RWPE1 (cell line): ENCODE measurements at regions not wholly inside any gene's neighbourhood (a gene's known extent, or its start where the extent isn't known, plus 50 kb on each side); places are given as distances from the start of the nearest gene placed in this dataset.

Experiments used
- CTCF ChIA-PET: fragments of 350-600 bp; sonication (Branson Sonifier 250); formaldehyde crosslinking; extraction: SDS; loops from one replicate; lab custom pipeline; 2021; lab: Yijun Ruan, JAX
- POLR2A ChIA-PET: fragments of 400-600 bp; formaldehyde crosslinking; extraction: SDS; loops from one replicate; lab custom pipeline; 2020; ENCODE audit warnings: antibody characterized with exemption; ENCODE audit not compliant: low non-redundant PET; lab: Yijun Ruan, JAX
- DNase-seq: peaks from one replicate; pipeline ENCODE4 v3.0.0; 2012; ENCODE audit warnings: low spot score
- H3K27ac ChIP-seq: fragments of 450-650 bp; 2 replicates; pipeline ENCODE4 v1.5.1; 2017
- TF ChIP-seq, protein P1 (sequence below): fragments of 450-650 bp; conservative IDR thresholded peaks from 2 replicates; pipeline ENCODE4 v1.5.1; 2017; ENCODE audit warnings: low read depth, mild to moderate bottlenecking

DNA sequence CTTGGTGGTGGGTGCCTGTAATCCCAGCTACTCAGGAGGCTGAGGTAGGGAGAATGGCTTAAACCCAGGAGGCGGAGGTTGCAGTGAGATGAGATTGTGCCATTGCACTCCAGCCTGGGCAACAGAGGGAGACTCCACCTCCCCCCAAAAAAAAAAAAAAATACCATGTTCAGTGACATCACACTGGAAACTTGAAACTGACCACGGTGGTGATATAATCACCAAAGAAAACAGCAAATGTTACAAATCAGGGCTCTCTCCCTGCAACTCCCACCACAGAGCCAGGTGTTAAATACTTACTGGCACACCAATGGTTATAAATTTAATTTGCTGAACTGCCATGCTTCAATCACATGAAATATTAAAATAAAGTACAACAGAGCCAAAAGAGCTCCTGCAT, 81.4 kb downstream of the ZNF608 start:
- H3K27ac ChIP-seq, result no peak overlapping the region
- TF ChIP-seq, protein P1, sequence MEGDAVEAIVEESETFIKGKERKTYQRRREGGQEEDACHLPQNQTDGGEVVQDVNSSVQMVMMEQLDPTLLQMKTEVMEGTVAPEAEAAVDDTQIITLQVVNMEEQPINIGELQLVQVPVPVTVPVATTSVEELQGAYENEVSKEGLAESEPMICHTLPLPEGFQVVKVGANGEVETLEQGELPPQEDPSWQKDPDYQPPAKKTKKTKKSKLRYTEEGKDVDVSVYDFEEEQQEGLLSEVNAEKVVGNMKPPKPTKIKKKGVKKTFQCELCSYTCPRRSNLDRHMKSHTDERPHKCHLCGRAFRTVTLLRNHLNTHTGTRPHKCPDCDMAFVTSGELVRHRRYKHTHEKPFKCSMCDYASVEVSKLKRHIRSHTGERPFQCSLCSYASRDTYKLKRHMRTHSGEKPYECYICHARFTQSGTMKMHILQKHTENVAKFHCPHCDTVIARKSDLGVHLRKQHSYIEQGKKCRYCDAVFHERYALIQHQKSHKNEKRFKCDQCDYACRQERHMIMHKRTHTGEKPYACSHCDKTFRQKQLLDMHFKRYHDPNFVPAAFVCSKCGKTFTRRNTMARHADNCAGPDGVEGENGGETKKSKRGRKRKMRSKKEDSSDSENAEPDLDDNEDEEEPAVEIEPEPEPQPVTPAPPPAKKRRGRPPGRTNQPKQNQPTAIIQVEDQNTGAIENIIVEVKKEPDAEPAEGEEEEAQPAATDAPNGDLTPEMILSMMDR, result no peak
- POLR2A ChIA-PET, result no interaction called here
- CTCF ChIA-PET, result interaction anchor here (0.5 kb wide), 1 partner anchor 11 kb away, joined by 3 read pairs; no protein-coding TSS in a partner anchor
- no peak for DNase-seq

DNA sequence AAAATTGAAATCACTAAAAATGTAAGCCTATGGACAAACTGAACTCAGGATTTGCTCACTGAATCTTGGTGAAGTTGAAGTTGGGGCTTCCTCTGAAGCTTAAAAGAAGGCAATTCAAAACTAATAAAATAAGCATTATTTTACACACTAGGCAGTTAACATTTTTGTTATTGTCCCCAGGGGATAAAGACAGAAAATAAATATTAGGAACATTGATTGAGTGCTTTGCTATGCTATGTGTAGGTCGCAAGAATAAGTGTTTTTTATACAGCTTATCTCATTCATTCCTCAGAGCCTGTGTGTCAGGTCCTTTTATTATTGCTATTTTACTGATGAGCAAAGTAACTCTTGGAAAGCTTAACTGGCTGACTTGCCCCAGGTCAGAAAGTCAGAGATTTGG, 82.2 kb downstream of the ZNF608 start:
- TF ChIP-seq, protein P1, result no peak
- no peak for DNase-seq
- POLR2A ChIA-PET, result no interaction called here
- CTCF ChIA-PET, result interaction anchor here (0.5 kb wide), 2 partner anchors 11 to 174 kb away, joined by 3 read pairs; no protein-coding TSS in a partner anchor
- no peak overlapping the region for H3K27ac ChIP-seq

DNA sequence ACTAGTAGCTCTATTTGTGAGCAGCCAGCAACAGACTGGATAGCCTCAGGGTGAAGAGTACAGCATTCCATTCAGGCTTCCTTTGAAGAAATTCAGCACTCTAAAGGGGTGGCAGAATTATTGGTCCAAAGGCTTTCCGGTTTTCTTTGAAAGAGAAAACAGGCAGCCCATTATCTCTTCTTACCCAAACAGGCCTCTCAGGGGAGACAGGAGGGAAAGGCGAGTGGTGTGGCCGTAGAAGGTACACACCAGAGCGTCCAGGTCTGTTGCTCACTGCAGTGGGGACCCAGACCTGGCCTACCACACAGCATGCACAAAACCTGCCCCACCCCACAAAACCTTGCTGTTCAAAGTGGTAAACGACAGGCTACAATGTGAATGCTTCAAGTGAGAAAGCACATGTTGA, 83.3 kb downstream of the ZNF608 start:
- DNase-seq, result no peak
- ChIA-PET POLR2A (no interaction called here), CTCF (no interaction called here)
- H3K27ac ChIP-seq, result peak overlapping the region; percentile 59
- TF ChIP-seq, protein P1, result no peak

DNA sequence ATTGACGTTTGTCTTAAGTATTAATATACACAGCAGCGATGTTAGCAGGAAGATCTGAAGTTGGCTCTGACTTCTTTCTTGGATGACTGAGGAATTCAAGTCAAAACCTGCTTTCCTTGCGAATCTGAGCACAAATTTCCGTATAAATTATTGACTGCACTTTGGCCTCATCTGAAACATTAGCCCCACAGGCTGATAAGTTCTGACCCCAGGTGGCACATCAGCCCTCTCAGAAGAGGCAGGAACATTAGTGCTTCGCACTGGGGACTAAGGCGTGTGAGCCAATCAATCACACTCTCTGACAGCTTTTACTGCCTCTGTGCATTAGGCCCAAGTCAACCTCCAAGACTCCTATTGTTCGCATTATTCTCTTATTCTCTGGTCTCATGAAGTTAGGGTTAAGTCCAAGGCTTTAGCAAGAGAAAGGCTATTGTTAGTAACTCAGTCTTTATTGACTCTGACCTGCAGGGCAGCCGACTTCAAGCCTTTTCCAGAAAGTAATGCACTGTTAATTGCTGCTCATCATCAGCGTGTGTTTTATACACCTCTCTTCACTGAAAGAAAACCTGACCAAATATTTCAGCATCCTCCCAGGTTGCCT, 84.2 kb downstream of the ZNF608 start:
- H3K27ac ChIP-seq, result peak overlapping the region; percentile 74
- ChIA-PET CTCF (no interaction called here), POLR2A (no interaction called here)
- no peak for DNase-seq
- TF ChIP-seq, protein P1, result no peak

DNA sequence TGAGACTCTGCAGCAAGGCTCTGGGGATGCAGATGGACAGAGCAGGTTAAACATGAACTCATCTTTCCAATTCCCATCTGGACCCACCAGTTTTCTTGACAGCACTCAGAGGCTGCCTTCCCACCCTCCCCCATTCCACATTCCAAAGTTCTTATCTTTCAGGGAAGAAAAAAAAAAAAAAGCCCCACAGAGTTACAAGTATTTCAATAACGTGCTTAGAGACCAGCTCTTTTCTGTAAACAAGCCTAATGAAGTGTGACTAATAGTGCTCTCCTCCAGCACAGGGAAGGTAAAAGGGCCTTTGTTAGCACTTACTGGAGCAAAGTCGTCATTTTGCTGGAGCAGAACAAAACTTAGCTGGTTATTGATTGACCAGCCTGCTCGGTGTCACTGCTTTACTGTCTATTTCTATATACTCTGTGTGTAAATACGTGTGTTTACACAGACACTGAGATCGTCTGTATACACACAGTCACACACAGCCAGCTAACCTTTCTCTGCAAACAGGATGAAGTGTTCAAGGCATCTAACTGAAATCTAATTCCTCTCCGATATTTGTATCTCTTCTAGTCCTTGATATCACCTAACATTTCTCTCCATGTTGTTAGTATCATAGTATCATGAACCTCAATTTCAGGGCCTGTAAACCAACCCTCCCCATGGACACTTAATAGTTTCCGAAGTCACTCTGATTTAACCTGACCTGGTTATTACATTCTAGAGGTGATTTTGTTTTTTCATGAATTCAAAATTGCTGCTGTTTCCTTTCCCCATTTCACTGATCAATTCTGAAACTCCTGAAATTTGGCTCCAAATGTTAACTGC, 84.9 kb downstream of the ZNF608 start:
- TF ChIP-seq, protein P1, result no peak
- POLR2A ChIA-PET, result no interaction called here
- DNase-seq, result peak; percentile 68

DNA sequence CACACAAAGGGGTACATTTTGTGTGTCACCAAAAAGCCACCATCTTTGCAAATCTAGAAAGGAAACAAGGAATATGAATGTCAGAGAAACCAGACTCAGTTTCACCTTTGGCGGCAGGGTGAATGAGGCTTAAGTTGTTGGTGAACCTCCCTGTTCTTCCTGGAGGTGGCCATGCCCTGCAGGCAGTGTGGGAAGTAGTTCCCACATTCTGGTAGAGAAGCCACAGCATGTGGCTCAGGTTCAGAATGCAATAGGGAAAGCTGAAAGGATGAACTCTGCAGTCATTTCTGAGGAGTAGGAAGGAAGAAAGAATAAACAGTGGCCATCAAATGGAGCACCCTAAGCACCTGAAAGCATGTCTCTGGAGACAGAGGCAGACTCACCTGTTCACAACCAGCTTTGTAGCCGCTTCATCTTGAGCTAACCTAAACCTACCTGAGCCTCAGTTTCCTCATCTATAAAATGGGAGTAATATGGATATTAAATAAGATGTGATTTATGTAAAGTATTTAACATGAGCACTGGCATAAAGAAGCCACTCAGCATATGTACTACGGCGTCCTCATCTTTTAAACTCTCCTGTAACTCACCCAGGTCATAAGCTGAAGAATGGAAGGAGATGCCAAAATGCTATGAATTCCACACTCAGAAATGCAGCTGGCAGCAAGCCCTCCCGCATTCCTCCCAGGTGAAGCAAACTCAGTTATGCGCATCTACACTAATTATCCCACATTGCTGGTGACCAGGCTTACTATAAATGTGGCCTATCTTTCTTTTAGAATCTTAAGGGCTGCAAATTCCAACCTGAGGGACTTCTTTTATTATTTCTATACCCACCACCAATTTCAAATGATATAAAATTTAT, 86.0 kb downstream of the ZNF608 start:
- TF ChIP-seq, protein P1, result no peak
- DNase-seq, result peak; percentile 58
- POLR2A ChIA-PET, result no interaction called here
- CTCF ChIA-PET, result interaction anchor here (0.5 to 0.6 kb wide), 3 partner anchors 62 to 247 kb away, joined by 3 to 5 read pairs (median 5); no protein-coding TSS in a partner anchor
- peak overlapping the region; percentile 39; the same call in 1 of the 2 replicates for H3K27ac ChIP-seq

More for the DNA sequence above, 84.9 kb downstream of the ZNF608 start:
- peak overlapping the region; percentile 33; the same call in 1 of the 2 replicates for H3K27ac ChIP-seq
- CTCF ChIA-PET, result interaction anchor here (0.6 to 0.8 kb wide), 2 partner anchors 61 to 247 kb away, joined by 3 to 4 read pairs; no protein-coding TSS in a partner anchor
